Fibroblast of lung (primary cell): ENCODE measurements at regions not wholly inside any gene's neighbourhood (a gene's known extent, or its start where the extent isn't known, plus 50 kb on each side); places are given as distances from the start of the nearest gene placed in this dataset.
"Not testable (repeated sequence)": the region's sequence is repeated elsewhere in the genome, so short reads cannot be mapped to it uniquely, and the experiment has no call there.

Experiments
- EZH2 ChIP-seq: IDR thresholded peaks from 2 replicates; pipeline ENCODE4 v1.5.1; 2012; ENCODE audit warnings: low read length, control low read depth, mild to moderate bottlenecking; ENCODE audit errors: missing control alignments
- TF ChIP-seq, protein P1 (sequence below), 2 donors: IDR thresholded peaks in 1 of 2; conservative IDR thresholded peaks in 1 of 2; 1 replicate in 1 of 2; 2 replicates in 1 of 2; pipeline ENCODE4 v1.5.1; 2011 to 2012; ENCODE audit warnings: low read length in 2 of 2, control low read depth in 1 of 2, inconsistent platforms in 1 of 2, low read depth in 1 of 2, mild to moderate bottlenecking in 1 of 2

DNA sequence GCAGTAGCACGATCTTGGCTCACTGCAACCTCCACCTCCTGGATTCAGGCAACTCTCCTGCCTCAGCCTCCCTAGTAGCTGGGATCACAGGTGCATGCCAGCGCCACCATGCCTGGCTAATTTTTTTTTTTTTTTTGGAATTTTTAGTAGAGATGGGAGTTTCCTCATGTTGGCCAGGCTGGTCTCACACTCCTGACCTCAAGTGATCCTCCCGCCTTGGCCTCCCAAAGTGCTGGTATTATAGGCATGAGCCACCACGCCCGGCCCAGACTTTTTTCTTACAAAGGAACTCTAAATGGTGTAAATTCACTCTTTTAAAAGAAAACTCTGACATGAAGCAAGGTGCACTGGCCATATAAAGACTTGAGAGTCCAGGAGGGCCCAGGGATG lies 51.7 kb upstream of the USP6NL start:
- TF ChIP-seq, protein P1, sequence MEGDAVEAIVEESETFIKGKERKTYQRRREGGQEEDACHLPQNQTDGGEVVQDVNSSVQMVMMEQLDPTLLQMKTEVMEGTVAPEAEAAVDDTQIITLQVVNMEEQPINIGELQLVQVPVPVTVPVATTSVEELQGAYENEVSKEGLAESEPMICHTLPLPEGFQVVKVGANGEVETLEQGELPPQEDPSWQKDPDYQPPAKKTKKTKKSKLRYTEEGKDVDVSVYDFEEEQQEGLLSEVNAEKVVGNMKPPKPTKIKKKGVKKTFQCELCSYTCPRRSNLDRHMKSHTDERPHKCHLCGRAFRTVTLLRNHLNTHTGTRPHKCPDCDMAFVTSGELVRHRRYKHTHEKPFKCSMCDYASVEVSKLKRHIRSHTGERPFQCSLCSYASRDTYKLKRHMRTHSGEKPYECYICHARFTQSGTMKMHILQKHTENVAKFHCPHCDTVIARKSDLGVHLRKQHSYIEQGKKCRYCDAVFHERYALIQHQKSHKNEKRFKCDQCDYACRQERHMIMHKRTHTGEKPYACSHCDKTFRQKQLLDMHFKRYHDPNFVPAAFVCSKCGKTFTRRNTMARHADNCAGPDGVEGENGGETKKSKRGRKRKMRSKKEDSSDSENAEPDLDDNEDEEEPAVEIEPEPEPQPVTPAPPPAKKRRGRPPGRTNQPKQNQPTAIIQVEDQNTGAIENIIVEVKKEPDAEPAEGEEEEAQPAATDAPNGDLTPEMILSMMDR (conservative IDR thresholded peaks at IDR 0.05 in 1 of 2, IDR thresholded peaks at IDR 0.05 in 1 of 2; ENCODE audit: low read depth in 1 of 2, low read length in 2 of 2), result not testable (repeated sequence)
- TF ChIP-seq EZH2, result not testable (repeated sequence)
